Esophagus squamous epithelium (tissue), 5 donors: ENCODE measurements at regions not wholly inside any gene's neighbourhood (a gene's known extent, or its start where the extent isn't known, plus 50 kb on each side); places are given as distances from the start of the nearest gene placed in this dataset.
A peak's percentile ranks its signal among the peaks of the same experiment; 100 is the strongest.

Source experiments
- DNase-seq: peaks from one replicate; lab custom pipeline; 2025; lab: John Stamatoyannopoulos, UW
- H3K27ac ChIP-seq, 4 donors: fragments of 200-600 bp; sonication (generic); one replicate each; pipeline ENCODE4 v1.5.1; 2016 to 2019; ENCODE audit warnings: mild to moderate bottlenecking in 1 of 4
- H3K27me3 ChIP-seq, 4 donors: fragments of 200-600 bp; sonication (generic); 1 replicate in 3 of 4; 2 replicates in 1 of 4; pipeline versions ENCODE4 v1.5.1 to v1.6.0; 2017 to 2021; ENCODE audit warnings: antibody characterized with exemption in 1 of 4
- H3K36me3 ChIP-seq, 3 donors: fragments of 200-600 bp; sonication (generic); one replicate each; pipeline ENCODE4 v1.5.1; 2016 to 2019
- H3K4me1 ChIP-seq, 3 donors: fragments of 200-600 bp; sonication (generic); one replicate each; pipeline ENCODE4 v1.5.1; 2017 to 2019
- H3K4me3 ChIP-seq, 4 donors: fragments of 200-600 bp; sonication (generic); 1 replicate in 3 of 4; 2 replicates in 1 of 4; pipeline ENCODE4 v1.5.1; 2016 to 2019; ENCODE audit warnings: mild to moderate bottlenecking in 2 of 4, moderate library complexity in 1 of 4
- H3K9me3 ChIP-seq, 3 donors: fragments of 200-600 bp; sonication (generic); one replicate each; pipeline ENCODE4 v1.5.1; 2016 to 2019
- CTCF ChIP-seq, 6 experiments: fragments of 450-650 bp in 4 of 6; fragments of 200-600 bp in 2 of 6; sonication (generic) in 2 of 6; IDR thresholded peaks; one replicate each; pipeline ENCODE4 v1.5.1; 2016 to 2019; ENCODE audit warnings: antibody characterized with exemption in 6 of 6, mild to moderate bottlenecking in 4 of 6, moderate library complexity in 4 of 6
- POLR2A ChIP-seq, 4 donors: fragments of 450-650 bp; IDR thresholded peaks; one replicate each; pipeline ENCODE4 v1.6.1; 2017; ENCODE audit warnings: antibody characterized with exemption in 4 of 4, mild to moderate bottlenecking in 4 of 4, moderate library complexity in 3 of 4
- WGBS, 2 donors: methylation state at CpG; one replicate each; pipeline ENCODE4 v1.1.5; 2018; 5-methylcytosine and 5-hydroxymethylcytosine counted together
- intact Hi-C: fragments of 100-400 bp; cut with DNase I; formaldehyde crosslinking; loops from one replicate; pipeline ENCODE4 v1.15.0; 2022
- donor health status: DM: yes; HTN: yes; CAD: no.

GRCh38 chrX:40248822-40249221 lies 151.1 kb upstream of the BCOR start:
- DNase-seq = no peak
- H3K9me3 ChIP-seq = no peaks in the 10 kb centered on the region

GRCh38 chrX:40247848-40248622 lies 150.3 kb upstream of the BCOR start:
- H3K9me3 ChIP-seq = no peaks in the 10 kb centered on the region
- WGBS, 2 donors = 67 to 68% methylated on average over 4 to 7 of the region's 13 CpGs
- intact Hi-C loops = no loop called here
- H3K36me3 ChIP-seq = no peaks in the 10 kb centered on the region
- peaks cover 0 to 15% (median 0%) of the 10 kb centered on the region in 3 donors for H3K4me1 ChIP-seq
- no peak overlapping the region for H3K27ac ChIP-seq
- H3K27me3 ChIP-seq = no peaks in the 10 kb centered on the region
- no peak overlapping the region for H3K4me3 ChIP-seq
- no peak for DNase-seq
- TF ChIP-seq CTCF (IDR thresholded peaks at IDR 0.05) = no peak
- no peak for TF ChIP-seq POLR2A (IDR thresholded peaks at IDR 0.05)

More at GRCh38 chrX:40248822-40249221, 151.1 kb upstream of the BCOR start:
- no peak for TF ChIP-seq POLR2A (IDR thresholded peaks at IDR 0.05)
- Histone ChIP-seq H3K27ac (no peak overlapping the region), H3K4me3 (no peak overlapping the region), H3K4me1 (peaks cover 0 to 15% (median 0%) of the 10 kb centered on the region in 3 donors), H3K27me3 (no peaks in the 10 kb centered on the region), H3K36me3 (no peaks in the 10 kb centered on the region)
- intact Hi-C loops = no loop called here
- WGBS, 2 donors = 54 to 61% methylated on average over 9 of the region's 9 CpGs

GRCh38 chrX:40247382-40247781 lies 149.6 kb upstream of the BCOR start:
- H3K4me1 ChIP-seq = peaks cover 0 to 15% (median 0%) of the 10 kb centered on the region in 3 donors
- H3K9me3 ChIP-seq = no peaks in the 10 kb centered on the region
- H3K27ac ChIP-seq = no peak overlapping the region
- DNase-seq = no peak
- 70% methylated on average over 1 of the region's 1 CpG; no CpG with 5 or more reads in 1 of the 2 donors for WGBS, 2 donors
- H3K36me3 ChIP-seq = no peaks in the 10 kb centered on the region
- no peaks in the 10 kb centered on the region for H3K27me3 ChIP-seq
- TF ChIP-seq POLR2A (IDR thresholded peaks at IDR 0.05) = no peak
- no peak for TF ChIP-seq CTCF (IDR thresholded peaks at IDR 0.05)
- intact Hi-C loops = no loop called here
- no peak overlapping the region for H3K4me3 ChIP-seq

- intact Hi-C loops = no loop called here
- H3K4me3 ChIP-seq = peak overlapping the region in 1 of 4 donors; percentile 18
- DNase-seq = no peak
Measured at GRCh38 chrX:40245488-40246071, 147.8 kb upstream of the BCOR start.

GRCh38 chrX:40244980-40245379 lies 147.2 kb upstream of the BCOR start:
- no peak for DNase-seq
- TF ChIP-seq CTCF (IDR thresholded peaks at IDR 0.05) (no peak), POLR2A (IDR thresholded peaks at IDR 0.05) (no peak)
- Histone ChIP-seq H3K4me3 (peak overlapping the region in 1 of 4 donors; percentile 18), H3K4me1 (peaks cover 0 to 15% (median 0%) of the 10 kb centered on the region in 3 donors), H3K27ac (peak overlapping the region in 1 of 4 donors; percentile 33), H3K27me3 (no peaks in the 10 kb centered on the region), H3K36me3 (no peaks in the 10 kb centered on the region), H3K9me3 (no peaks in the 10 kb centered on the region)
- intact Hi-C loops = no loop called here
- 54 to 71% methylated on average over 6 to 7 of the region's 11 CpGs for WGBS, 2 donors

More at GRCh38 chrX:40245488-40246071, 147.8 kb upstream of the BCOR start:
- no peaks in the 10 kb centered on the region for H3K36me3 ChIP-seq
- H3K9me3 ChIP-seq = no peaks in the 10 kb centered on the region
- no peak for TF ChIP-seq CTCF (IDR thresholded peaks at IDR 0.05)
- TF ChIP-seq POLR2A (IDR thresholded peaks at IDR 0.05) = no peak
- H3K27me3 ChIP-seq = no peaks in the 10 kb centered on the region
- peaks cover 0 to 15% (median 0%) of the 10 kb centered on the region in 3 donors for H3K4me1 ChIP-seq
- no peak overlapping the region for H3K27ac ChIP-seq
- WGBS, 2 donors = 13 to 54% methylated on average over 5 to 12 of the region's 12 CpGs
